GM12878 (cell line): ENCODE measurements at regions not wholly inside any gene's neighbourhood (a gene's known extent, or its start where the extent isn't known, plus 50 kb on each side); places are given as distances from the start of the nearest gene placed in this dataset.

Experiments
- ATAC-seq: fragments of 200-7000 bp; cut with Tn5 transposase; 3 replicates; pipeline ENCODE4 v1.9.1; 2020; ENCODE audit warnings: mild to moderate bottlenecking, moderate library complexity
- BruUV-seq: library from RNA; stranded (reverse); fragments of 400-500 nt; replicated peaks from 2 replicates; lab custom pipeline; 2021; lab: Mats Ljungman, UMichigan
- CTCF ChIA-PET: fragments of 300-600 bp; sonication (Branson Sonifier 250); formaldehyde crosslinking; extraction: SDS; loops from one replicate; lab custom pipeline; 2021; ENCODE audit warnings: inconsistent platforms; lab: Yijun Ruan, JAX
- POLR2A ChIA-PET: fragments of 350-600 bp; formaldehyde crosslinking; extraction: SDS; loops from one replicate; lab custom pipeline; 2021; ENCODE audit warnings: inconsistent platforms; lab: Charles Lee
- RAD21 ChIA-PET: fragments of 300-600 bp; sonication (Branson Sonifier 250); formaldehyde crosslinking; loops from one replicate; lab custom pipeline; 2023; ENCODE audit warnings: antibody characterized with exemption; ENCODE audit not compliant: unreplicated experiment; lab: Charles Lee
- SMC1A ChIA-PET: fragments of 300-600 bp; sonication (Branson Sonifier 250); formaldehyde crosslinking; loops from one replicate; lab custom pipeline; 2023; ENCODE audit not compliant: unreplicated experiment, uncharacterized antibody; lab: Charles Lee
- DNase-seq: peaks from one replicate; pipeline ENCODE4 v3.0.0-alpha.2; 2011; ENCODE audit warnings: low read depth, low spot score
- FAIRE-seq: peaks from 3 replicates; lab custom pipeline; 2011; peaks lifted over from hg19 to GRCh38; lab: Jason Lieb, UNC
- H2AFZ ChIP-seq: 2 replicates; pipeline ENCODE4 v1.6.0; 2011; ENCODE audit warnings: low read depth, low read length, control low read depth; ENCODE audit not compliant: control insufficient read depth
- H3K27ac ChIP-seq: 2 replicates; pipeline ENCODE4 v1.5.1; 2011; ENCODE audit warnings: control low read depth; ENCODE audit not compliant: control insufficient read depth, insufficient read depth
- H3K27me3 ChIP-seq, 2 experiments: replicated peaks in 1 of 2; 2 replicates each; pipeline versions ENCODE4 v1.6.0 to v1.6.1; 2011; ENCODE audit warnings: low read length in 1 of 2; ENCODE audit not compliant: control insufficient read depth in 2 of 2, insufficient read depth in 2 of 2
- H3K36me3 ChIP-seq, 2 experiments: 2 replicates each; pipeline ENCODE4 v1.5.1; 2011; ENCODE audit warnings: low read length in 1 of 2; ENCODE audit not compliant: control insufficient read depth in 2 of 2, insufficient read depth in 2 of 2
- H3K4me1 ChIP-seq: 2 replicates; pipeline ENCODE4 v1.6.1; 2011; ENCODE audit warnings: mild to moderate bottlenecking, low read length, moderate library complexity, mixed read lengths; ENCODE audit not compliant: control insufficient read depth, insufficient read depth
- H3K4me2 ChIP-seq: 2 replicates; pipeline ENCODE4 v1.6.0; 2011; ENCODE audit warnings: control low read depth; ENCODE audit not compliant: control insufficient read depth, insufficient read depth
- H3K4me3 ChIP-seq: fragments of 200-600 bp; sonication (generic); 2 replicates; pipeline ENCODE4 v1.5.1; 2016
- H3K79me2 ChIP-seq: 2 replicates; pipeline ENCODE4 v1.6.0; 2011; ENCODE audit warnings: low read length; ENCODE audit not compliant: control insufficient read depth, insufficient read depth
- H3K9ac ChIP-seq: 2 replicates; pipeline ENCODE4 v1.8.0; 2011; ENCODE audit warnings: low read length, control low read depth, mixed read lengths; ENCODE audit not compliant: control insufficient read depth, insufficient read depth
- H3K9me3 ChIP-seq: replicated peaks from 3 replicates; pipeline ENCODE4 v1.5.1; 2011; ENCODE audit warnings: mild to moderate bottlenecking, low read length; ENCODE audit not compliant: control insufficient read depth, insufficient read depth
- H4K20me1 ChIP-seq: 2 replicates; pipeline ENCODE4 v1.6.0; 2011; ENCODE audit not compliant: control insufficient read depth, insufficient read depth
- BCL11A ChIP-seq: IDR thresholded peaks from 2 replicates; pipeline ENCODE4 v1.6.1; 2011; ENCODE audit warnings: low read depth, low read length
- EP300 ChIP-seq, 2 experiments: fragments of 150-350 bp in 1 of 2; IDR thresholded peaks; 2 replicates each; pipeline ENCODE4 v1.6.1; 2011 to 2012; ENCODE audit warnings: low read depth in 2 of 2, low read length in 2 of 2, borderline replicate concordance in 1 of 2, improper control_type of control experiment in 1 of 2, inconsistent platforms in 1 of 2; ENCODE audit not compliant: control insufficient read depth in 1 of 2
- IRF4 ChIP-seq: IDR thresholded peaks from 2 replicates; pipeline ENCODE4 v1.6.1; 2011; ENCODE audit warnings: low read depth, low read length
- NR2F1 ChIP-seq: fragments of 450-650 bp; conservative IDR thresholded peaks from 2 replicates; pipeline ENCODE4 v1.6.1; 2017; ENCODE audit warnings: mild to moderate bottlenecking
- PAX8 ChIP-seq: fragments of 450-650 bp; IDR thresholded peaks from 2 replicates; pipeline ENCODE4 v1.6.1; 2017; ENCODE audit warnings: mild to moderate bottlenecking, moderate library complexity
- RELA ChIP-seq: fragments of 450-650 bp; IDR thresholded peaks from 2 replicates; pipeline ENCODE4 v1.8.0; 2014; ENCODE audit warnings: borderline replicate concordance; ENCODE audit not compliant: partially characterized antibody
- SIX5 ChIP-seq: IDR thresholded peaks from 2 replicates; pipeline ENCODE4 v1.6.1; 2011; ENCODE audit warnings: mild to moderate bottlenecking, low read depth, low read length, moderate library complexity; ENCODE audit not compliant: severe bottlenecking
- STAT3 ChIP-seq: IDR thresholded peaks from 2 replicates; pipeline ENCODE4 v1.6.1; 2011; ENCODE audit warnings: low read depth, low read length, improper control_type of control experiment
- TAF1 ChIP-seq: IDR thresholded peaks from 2 replicates; pipeline ENCODE4 v1.6.1; 2011; ENCODE audit warnings: mild to moderate bottlenecking, low read depth, low read length, borderline replicate concordance
- TARDBP ChIP-seq: IDR thresholded peaks from 2 replicates; pipeline ENCODE4 v1.6.1; 2016; ENCODE audit warnings: borderline replicate concordance
- YBX1 ChIP-seq: fragments of 450-650 bp; IDR thresholded peaks from 2 replicates; pipeline ENCODE4 v1.6.1; 2016; ENCODE audit warnings: antibody characterized with exemption
- YY1 ChIP-seq: IDR thresholded peaks from 2 replicates; pipeline ENCODE4 v1.6.1; 2011; ENCODE audit warnings: low read depth, mild to moderate bottlenecking, low read length
- WGBS: methylation state at CpG from one replicate; pipeline ENCODE4 v1.1.6; 2016; ENCODE audit warnings: low lambda C conversion rate; ENCODE audit not compliant: insufficient replicate concordance, insufficient coverage; ENCODE audit errors: missing lambda C conversion rate; 5-methylcytosine and 5-hydroxymethylcytosine counted together
- in situ Hi-C: fragments of 300-500 bp; cut with MboI; formaldehyde crosslinking; loops from 9 replicates; pipeline ENCODE4 v1.14.3; 2018; ENCODE audit warnings: mixed read lengths
- intact Hi-C: fragments of 100-400 bp; cut with micrococcal nuclease; formaldehyde crosslinking; loops from one replicate; pipeline ENCODE4 v1.14.2; 2022; ENCODE audit not compliant: unreplicated experiment
- TF ChIP-seq, protein P1 (sequence below): fragments of 450-650 bp; formaldehyde crosslinking; IDR thresholded peaks from 2 replicates; pipeline ENCODE4 v1.4.0; 2022; ENCODE audit warnings: mild to moderate bottlenecking, moderate library complexity
- TF ChIP-seq, protein P2 (sequence below): fragments of 450-650 bp; IDR thresholded peaks from 2 replicates; pipeline ENCODE4 v1.6.1; 2016; ENCODE audit warnings: mild to moderate bottlenecking, moderate library complexity, borderline replicate concordance

DNA sequence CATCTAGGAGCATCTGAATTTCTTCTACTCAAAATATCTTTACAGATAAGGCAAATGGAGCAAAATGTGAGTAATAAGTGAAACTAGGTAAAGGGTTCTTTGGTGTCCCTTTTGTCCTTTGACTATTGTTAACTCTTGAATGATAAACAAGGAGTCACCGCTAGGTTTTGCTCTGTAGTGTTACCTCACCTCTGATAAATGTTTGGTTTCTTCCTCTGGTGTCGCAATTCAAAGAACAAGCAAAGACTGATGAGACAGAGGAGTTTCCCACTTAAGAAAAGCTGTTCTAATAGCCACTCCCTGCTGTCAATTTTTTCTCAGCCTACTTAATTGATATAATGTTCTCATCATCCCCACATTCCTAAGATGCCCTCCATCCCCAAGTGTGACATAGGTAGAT lies 925.9 kb downstream of the IGSF11 start (continued):
- TF ChIP-seq, protein P1, sequence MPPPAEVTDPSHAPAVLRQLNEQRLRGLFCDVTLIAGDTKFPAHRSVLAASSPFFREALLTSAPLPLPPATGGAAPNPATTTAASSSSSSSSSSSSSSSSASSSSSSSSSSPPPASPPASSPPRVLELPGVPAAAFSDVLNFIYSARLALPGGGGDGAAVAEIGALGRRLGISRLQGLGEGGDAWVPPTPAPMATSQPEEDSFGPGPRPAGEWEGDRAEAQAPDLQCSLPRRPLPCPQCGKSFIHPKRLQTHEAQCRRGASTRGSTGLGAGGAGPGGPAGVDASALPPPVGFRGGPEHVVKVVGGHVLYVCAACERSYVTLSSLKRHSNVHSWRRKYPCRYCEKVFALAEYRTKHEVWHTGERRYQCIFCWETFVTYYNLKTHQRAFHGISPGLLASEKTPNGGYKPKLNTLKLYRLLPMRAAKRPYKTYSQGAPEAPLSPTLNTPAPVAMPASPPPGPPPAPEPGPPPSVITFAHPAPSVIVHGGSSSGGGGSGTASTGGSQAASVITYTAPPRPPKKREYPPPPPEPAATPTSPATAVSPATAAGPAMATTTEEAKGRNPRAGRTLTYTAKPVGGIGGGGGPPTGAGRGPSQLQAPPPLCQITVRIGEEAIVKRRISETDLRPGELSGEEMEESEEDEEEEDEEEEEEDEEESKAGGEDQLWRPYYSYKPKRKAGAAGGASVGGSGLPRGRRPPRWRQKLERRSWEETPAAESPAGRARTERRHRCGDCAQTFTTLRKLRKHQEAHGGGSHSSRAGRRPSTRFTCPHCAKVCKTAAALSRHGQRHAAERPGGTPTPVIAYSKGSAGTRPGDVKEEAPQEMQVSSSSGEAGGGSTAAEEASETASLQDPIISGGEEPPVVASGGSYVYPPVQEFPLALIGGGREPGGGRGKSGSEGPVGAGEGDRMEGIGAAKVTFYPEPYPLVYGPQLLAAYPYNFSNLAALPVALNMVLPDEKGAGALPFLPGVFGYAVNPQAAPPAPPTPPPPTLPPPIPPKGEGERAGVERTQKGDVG (CRISPR knock-in tag), result no peak
- TF ChIP-seq IRF4 (no peak), STAT3 (no peak), PAX8 (no peak), SIX5 (no peak)

DNA sequence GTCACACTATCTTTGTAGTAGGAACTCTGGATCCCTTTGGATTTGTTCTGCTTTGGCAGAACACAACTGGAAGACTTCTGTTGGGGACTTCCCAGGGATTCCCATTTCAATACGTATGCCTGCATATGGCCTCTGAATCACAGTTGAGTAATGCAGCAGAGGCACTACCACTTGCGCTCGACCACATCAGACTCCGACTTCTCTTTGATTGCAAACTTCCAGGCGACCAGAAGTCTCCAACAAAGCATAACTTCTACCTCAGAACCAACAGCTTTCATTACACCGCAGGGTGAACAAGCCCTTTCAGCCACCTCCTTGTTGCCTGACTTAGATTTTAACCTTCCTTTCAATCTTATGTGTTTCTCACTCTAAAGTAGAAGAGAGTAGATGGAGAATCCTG lies 924.4 kb downstream of the IGSF11 start:
- Histone ChIP-seq H3K27ac (no peak overlapping the region), H3K4me3 (no peak overlapping the region), H3K9me3 (no peaks in the 10 kb centered on the region), H4K20me1 (no peaks in the 10 kb centered on the region), H3K79me2 (no peaks in the 10 kb centered on the region), H3K9ac (no peak overlapping the region), H3K4me2 (no peak overlapping the region), H2AFZ (no peak overlapping the region), H3K27me3 (0 out of 4 replicates have a peak, but pooled peaks cover 0 to 2% of the 10 kb centered on the region in 2 experiments), H3K36me3 (no peaks in the 10 kb centered on the region), H3K4me1 (no peaks in the 10 kb centered on the region)
- DNase-seq (no peak), FAIRE-seq (no peak), ATAC-seq (no peak)
- BruUV-seq, result no TSS peak
- 50% methylated on average over 6 of the region's 6 CpGs for WGBS
- in situ Hi-C loops (no loop called here), intact Hi-C loops (no loop called here)
- ChIA-PET CTCF (no interaction called here), RAD21 (no interaction called here), POLR2A (no interaction called here), SMC1A (no interaction called here)
- TF ChIP-seq YY1 (no peak), TARDBP (no peak), BCL11A (no peak), NR2F1 (no peak), YBX1 (no peak), TAF1 (no peak), RELA (no peak), EP300 (IDR thresholded peaks at IDR 0.05; ENCODE audit: borderline replicate concordance in 1 of 2, control insufficient read depth in 1 of 2, low read depth in 2 of 2, low read length in 2 of 2) (no peak)
- TF ChIP-seq, protein P1 (CRISPR knock-in tag), result no peak
- TF ChIP-seq, protein P2, sequence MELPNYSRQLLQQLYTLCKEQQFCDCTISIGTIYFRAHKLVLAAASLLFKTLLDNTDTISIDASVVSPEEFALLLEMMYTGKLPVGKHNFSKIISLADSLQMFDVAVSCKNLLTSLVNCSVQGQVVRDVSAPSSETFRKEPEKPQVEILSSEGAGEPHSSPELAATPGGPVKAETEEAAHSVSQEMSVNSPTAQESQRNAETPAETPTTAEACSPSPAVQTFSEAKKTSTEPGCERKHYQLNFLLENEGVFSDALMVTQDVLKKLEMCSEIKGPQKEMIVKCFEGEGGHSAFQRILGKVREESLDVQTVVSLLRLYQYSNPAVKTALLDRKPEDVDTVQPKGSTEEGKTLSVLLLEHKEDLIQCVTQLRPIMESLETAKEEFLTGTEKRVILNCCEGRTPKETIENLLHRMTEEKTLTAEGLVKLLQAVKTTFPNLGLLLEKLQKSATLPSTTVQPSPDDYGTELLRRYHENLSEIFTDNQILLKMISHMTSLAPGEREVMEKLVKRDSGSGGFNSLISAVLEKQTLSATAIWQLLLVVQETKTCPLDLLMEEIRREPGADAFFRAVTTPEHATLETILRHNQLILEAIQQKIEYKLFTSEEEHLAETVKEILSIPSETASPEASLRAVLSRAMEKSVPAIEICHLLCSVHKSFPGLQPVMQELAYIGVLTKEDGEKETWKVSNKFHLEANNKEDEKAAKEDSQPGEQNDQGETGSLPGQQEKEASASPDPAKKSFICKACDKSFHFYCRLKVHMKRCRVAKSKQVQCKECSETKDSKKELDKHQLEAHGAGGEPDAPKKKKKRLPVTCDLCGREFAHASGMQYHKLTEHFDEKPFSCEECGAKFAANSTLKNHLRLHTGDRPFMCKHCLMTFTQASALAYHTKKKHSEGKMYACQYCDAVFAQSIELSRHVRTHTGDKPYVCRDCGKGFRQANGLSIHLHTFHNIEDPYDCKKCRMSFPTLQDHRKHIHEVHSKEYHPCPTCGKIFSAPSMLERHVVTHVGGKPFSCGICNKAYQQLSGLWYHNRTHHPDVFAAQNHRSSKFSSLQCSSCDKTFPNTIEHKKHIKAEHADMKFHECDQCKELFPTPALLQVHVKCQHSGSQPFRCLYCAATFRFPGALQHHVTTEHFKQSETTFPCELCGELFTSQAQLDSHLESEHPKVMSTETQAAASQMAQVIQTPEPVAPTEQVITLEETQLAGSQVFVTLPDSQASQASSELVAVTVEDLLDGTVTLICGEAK, result no peak
